ENCODE measurements at regions not wholly inside any gene's neighbourhood (a gene's known extent, or its start where the extent isn't known, plus 50 kb on each side); places are given as distances from the start of the nearest gene placed in this dataset.

GRCh38 chr6:150664091-150664490, 64.4 kb downstream of the PLEKHG1 start (continued):
- TF ChIP-seq REST (IDR thresholded peaks at IDR 0.05; ENCODE audit: unreplicated experiment) (no peak), CTCF (conservative IDR thresholded peaks at IDR 0.05; ENCODE audit: low read depth in 2 of 2) (no peak), EZH2 (IDR thresholded peaks at IDR 0.05; ENCODE audit: low read depth, unreplicated experiment) (no peak), EZH2phosphoT487 (IDR thresholded peaks at IDR 0.05; ENCODE audit: unreplicated experiment) (no peak), CREB1 (CRISPR knock-in tag; IDR thresholded peaks at IDR 0.05; ENCODE audit: low read depth) (no peak), STAT1 (IDR thresholded peaks at IDR 0.05; ENCODE audit: unreplicated experiment) (no peak), NANOG (IDR thresholded peaks at IDR 0.05; ENCODE audit: borderline replicate concordance) (no peak), ZNF331 (CRISPR knock-in tag; IDR thresholded peaks at IDR 0.05; ENCODE audit: low read depth) (no peak), JUNB (IDR thresholded peaks at IDR 0.05; ENCODE audit: unreplicated experiment) (no peak), ZNF114 (CRISPR knock-in tag; IDR thresholded peaks at IDR 0.05) (no peak), POLR2AphosphoS5 (IDR thresholded peaks at IDR 0.05; ENCODE audit: low read depth) (no peak)
- TF ChIP-seq, protein P1, sequence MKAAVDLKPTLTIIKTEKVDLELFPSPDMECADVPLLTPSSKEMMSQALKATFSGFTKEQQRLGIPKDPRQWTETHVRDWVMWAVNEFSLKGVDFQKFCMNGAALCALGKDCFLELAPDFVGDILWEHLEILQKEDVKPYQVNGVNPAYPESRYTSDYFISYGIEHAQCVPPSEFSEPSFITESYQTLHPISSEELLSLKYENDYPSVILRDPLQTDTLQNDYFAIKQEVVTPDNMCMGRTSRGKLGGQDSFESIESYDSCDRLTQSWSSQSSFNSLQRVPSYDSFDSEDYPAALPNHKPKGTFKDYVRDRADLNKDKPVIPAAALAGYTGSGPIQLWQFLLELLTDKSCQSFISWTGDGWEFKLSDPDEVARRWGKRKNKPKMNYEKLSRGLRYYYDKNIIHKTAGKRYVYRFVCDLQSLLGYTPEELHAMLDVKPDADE (IDR thresholded peaks at IDR 0.05): no peak

- Mint-ChIP-seq H3K4me3 (no peak overlapping the region), H3K36me3 (ENCODE audit: low read depth) (no peaks in the 10 kb centered on the region), H3K4me1 (peaks cover 7% of the 10 kb centered on the region), H3K9me3 (no peaks in the 10 kb centered on the region), H3K27me3 (ENCODE audit: insufficient read depth, low read depth, poor library complexity) (no peaks in the 10 kb centered on the region), H3K27ac (no peak overlapping the region)
- Histone ChIP-seq H3K4me1 (ENCODE audit: insufficient read depth) (no peaks in the 10 kb centered on the region), H2AFZ (no peak overlapping the region), H3K4me2 (no peak overlapping the region), H3K9me2 (ENCODE audit: insufficient read depth) (no peaks in the 10 kb centered on the region), H3K27me3 (ENCODE audit: insufficient read depth) (no peaks in the 10 kb centered on the region), H3K4me3 (no peak overlapping the region), H3F3A (replicated peaks; ENCODE audit: low read depth) (no peaks in the 10 kb centered on the region), H4K20me1 (replicated peaks; ENCODE audit: insufficient read depth) (no peaks in the 10 kb centered on the region), H3K36me3 (ENCODE audit: insufficient read depth) (no peaks in the 10 kb centered on the region), H3K79me2 (replicated peaks; ENCODE audit: insufficient read depth) (no peaks in the 10 kb centered on the region), H3K27ac (ENCODE audit: low read depth) (no peak overlapping the region)
- TF ChIP-seq JUNB (IDR thresholded peaks at IDR 0.05; ENCODE audit: unreplicated experiment) (no peak), EZH2 (IDR thresholded peaks at IDR 0.05; ENCODE audit: low read depth, unreplicated experiment) (no peak), NANOG (IDR thresholded peaks at IDR 0.05; ENCODE audit: borderline replicate concordance) (no peak), POLR2AphosphoS5 (IDR thresholded peaks at IDR 0.05; ENCODE audit: low read depth) (no peak), STAT1 (IDR thresholded peaks at IDR 0.05; ENCODE audit: unreplicated experiment) (no peak)
- DNase-seq (ENCODE audit: low spot score) (no peak), ATAC-seq (no peak)
Observed at GRCh38 chr6:150666071-150666470, 66.4 kb downstream of the PLEKHG1 start.
